ENCODE measurements at regions not wholly inside any gene's neighbourhood (a gene's known extent, or its start where the extent isn't known, plus 50 kb on each side); places are given as distances from the start of the nearest gene placed in this dataset.

DNA sequence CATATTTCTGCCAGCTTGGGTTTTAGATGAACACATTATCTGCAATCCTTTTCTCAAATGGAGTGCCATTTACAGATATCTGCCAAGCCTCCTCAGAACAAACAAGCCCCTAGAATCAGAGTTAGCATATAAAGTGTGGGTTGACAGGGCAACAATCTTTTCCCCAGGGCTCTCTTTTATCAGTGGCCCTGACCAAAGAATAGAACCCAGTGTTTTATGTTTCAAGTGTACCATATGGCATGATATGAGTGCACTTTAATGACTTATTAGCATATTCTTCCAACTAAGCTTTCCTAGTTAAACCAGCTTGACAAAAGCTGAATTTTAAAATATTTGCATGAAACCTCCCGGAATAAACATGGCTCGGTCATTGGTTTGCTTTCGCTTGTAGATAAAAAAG, 57.3 kb downstream of the EVX1 start:
- Histone ChIP-seq H3K4me2 (ENCODE audit: insufficient read depth, low read length) (no peak overlapping the region), H3K4me1 (ENCODE audit: control insufficient read depth, extremely low read depth, insufficient read depth, low read length) (no peaks in the 10 kb centered on the region), H3K9me1 (replicated peaks; ENCODE audit: control insufficient read depth, extremely low read depth, insufficient read depth, low read length) (no peaks in the 10 kb centered on the region), H3K36me3 (ENCODE audit: control insufficient read depth in 2 of 2, extremely low read depth in 1 of 2, insufficient read depth in 2 of 2, low read length in 2 of 2) (no peaks in the 10 kb centered on the region), H3K27me3 (ENCODE audit: control insufficient read depth in 2 of 2, insufficient read depth in 2 of 2, low read length in 2 of 2) (peaks cover 0 to 1% of the 10 kb centered on the region in 2 experiments), H3K9ac (replicated peaks; ENCODE audit: extremely low read depth, insufficient read depth, low read length) (no peak overlapping the region), H3K27ac (ENCODE audit: insufficient read depth, low read depth, low read length) (no peak overlapping the region), H4K20me1 (replicated peaks; ENCODE audit: control insufficient read depth, extremely low read depth, insufficient read depth, low read length) (no peaks in the 10 kb centered on the region), H3K79me2 (ENCODE audit: control insufficient read depth, insufficient read depth, low read length) (no peaks in the 10 kb centered on the region), H2AFZ (ENCODE audit: low read depth, low read length) (no peak overlapping the region), H3K4me3 (replicated peaks in 1 of 3; ENCODE audit: insufficient read depth in 1 of 3, low read depth in 1 of 3, low read length in 3 of 3) (no peak overlapping the region), H3K9me3 (replicated peaks; ENCODE audit: control insufficient read depth, insufficient read depth, low read length) (no peaks in the 10 kb centered on the region)
- DNase-seq (ENCODE audit: low read depth, low spot score) (no peak), FAIRE-seq (no peak)
- CTCF ChIA-PET, result interaction anchor here (0.6 kb wide), 1 partner anchor 9 kb away, joined by 3 read pairs; no protein-coding TSS in a partner anchor
- POLR2A ChIA-PET, result no interaction called here
- TF ChIP-seq MAX (IDR thresholded peaks at IDR 0.05; ENCODE audit: insufficient read depth, insufficient read length), result no peak
- no peak for TF ChIP-seq GATA2 (IDR thresholded peaks at IDR 0.05; ENCODE audit: insufficient read depth, insufficient read length, low read depth, low read length)
- TF ChIP-seq FOS (IDR thresholded peaks at IDR 0.05; ENCODE audit: borderline replicate concordance, insufficient read depth, low read length), result no peak
- no peak for TF ChIP-seq POLR2AphosphoS5 (IDR thresholded peaks at IDR 0.05; ENCODE audit: insufficient read depth, low read depth, low read length)
- TF ChIP-seq, protein P1, sequence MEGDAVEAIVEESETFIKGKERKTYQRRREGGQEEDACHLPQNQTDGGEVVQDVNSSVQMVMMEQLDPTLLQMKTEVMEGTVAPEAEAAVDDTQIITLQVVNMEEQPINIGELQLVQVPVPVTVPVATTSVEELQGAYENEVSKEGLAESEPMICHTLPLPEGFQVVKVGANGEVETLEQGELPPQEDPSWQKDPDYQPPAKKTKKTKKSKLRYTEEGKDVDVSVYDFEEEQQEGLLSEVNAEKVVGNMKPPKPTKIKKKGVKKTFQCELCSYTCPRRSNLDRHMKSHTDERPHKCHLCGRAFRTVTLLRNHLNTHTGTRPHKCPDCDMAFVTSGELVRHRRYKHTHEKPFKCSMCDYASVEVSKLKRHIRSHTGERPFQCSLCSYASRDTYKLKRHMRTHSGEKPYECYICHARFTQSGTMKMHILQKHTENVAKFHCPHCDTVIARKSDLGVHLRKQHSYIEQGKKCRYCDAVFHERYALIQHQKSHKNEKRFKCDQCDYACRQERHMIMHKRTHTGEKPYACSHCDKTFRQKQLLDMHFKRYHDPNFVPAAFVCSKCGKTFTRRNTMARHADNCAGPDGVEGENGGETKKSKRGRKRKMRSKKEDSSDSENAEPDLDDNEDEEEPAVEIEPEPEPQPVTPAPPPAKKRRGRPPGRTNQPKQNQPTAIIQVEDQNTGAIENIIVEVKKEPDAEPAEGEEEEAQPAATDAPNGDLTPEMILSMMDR (IDR thresholded peaks at IDR 0.05; ENCODE audit: extremely low read depth in 1 of 2, insufficient read depth in 1 of 2, low read depth in 1 of 2, low read length in 2 of 2), result no peak
- no peak for TF ChIP-seq MYC (IDR thresholded peaks at IDR 0.05; ENCODE audit: low read depth, low read length)
- TF ChIP-seq JUN (IDR thresholded peaks at IDR 0.05; ENCODE audit: borderline replicate concordance, insufficient read depth, insufficient read length, low read depth), result no peak
- TF ChIP-seq EZH2 (IDR thresholded peaks at IDR 0.05; ENCODE audit: borderline replicate concordance, low read depth, low read length, severe bottlenecking), result no peak
- TF ChIP-seq POLR2A (IDR thresholded peaks at IDR 0.05; ENCODE audit: low read depth, low read length), result no peak
- intact Hi-C loops (cut with micrococcal nuclease) (no loop called here), dilution Hi-C loops (cut with MboI; ENCODE audit: extremely low pct_ligation_motif_present, low sequenced_read_pairs) (no loop called here)
- BruUV-seq (replicated peaks), result no TSS peak
